HCT116 (cell line): ENCODE measurements at regions not wholly inside any gene's neighbourhood (a gene's known extent, or its start where the extent isn't known, plus 50 kb on each side); places are given as distances from the start of the nearest gene placed in this dataset.

ENCODE experiments used
- ATAC-seq: fragments of 200-7000 bp; cut with Tn5 transposase; 2 replicates; pipeline ENCODE4 v1.9.1; 2020; ENCODE audit warnings: mild to moderate bottlenecking, moderate library complexity
- BruUV-seq: library from RNA; stranded (reverse); fragments of 400-500 nt; replicated peaks from 2 replicates; lab custom pipeline; 2021; lab: Mats Ljungman, UMichigan
- CTCF ChIA-PET: fragments of 300-600 bp; sonication (Branson Sonifier 250); formaldehyde crosslinking; loops from one replicate; lab custom pipeline; 2021; ENCODE audit warnings: antibody characterized with exemption; lab: Charles Lee
- POLR2A ChIA-PET: fragments of 300-600, 350-600 bp; sonication (Branson Sonifier 250); formaldehyde crosslinking; loops from one replicate; lab custom pipeline; 2021; ENCODE audit warnings: antibody characterized with exemption; lab: Charles Lee
- RAD21 ChIA-PET, 2 experiments: fragments of 300-600 bp; sonication (Branson Sonifier 250); formaldehyde crosslinking; loops; one replicate each; lab custom pipeline; 2023; ENCODE audit warnings: low total read pairs in 2 of 2; ENCODE audit not compliant: uncharacterized antibody in 2 of 2, unreplicated experiment in 2 of 2, low non-redundant PET in 1 of 2; lab: Charles Lee
- DNase-seq: peaks from one replicate; pipeline ENCODE4 v3.0.0-alpha.2; 2010; ENCODE audit warnings: low read depth, low spot score
- H2AFZ ChIP-seq: fragments of 200-600 bp; shearing (Covaris generic), sonication (generic); 2 replicates; pipeline ENCODE4 v1.6.1; 2017; ENCODE audit warnings: low read depth, mixed run types, mixed read lengths, antibody characterized with exemption, low read length; ENCODE audit not compliant: poor library complexity, severe bottlenecking
- H3K27ac ChIP-seq: 2 replicates; pipeline ENCODE4 v1.5.1; 2012; ENCODE audit warnings: low read depth, low read length
- H3K27me3 ChIP-seq: fragments of 200-600 bp; sonication (generic); 2 replicates; pipeline ENCODE4 v1.6.1; 2016; ENCODE audit warnings: mixed run types, low read length, mixed read lengths; ENCODE audit not compliant: insufficient read depth
- H3K36me3 ChIP-seq, 2 experiments: fragments of 200-500 bp in 1 of 2; fragments of 200-600 bp in 1 of 2; sonication (Bioruptor generic) in 1 of 2; sonication (generic) in 1 of 2; 2 replicates each; pipeline versions ENCODE4 v1.5.1 to v1.6.1; 2014 to 2016; ENCODE audit warnings: low read length in 2 of 2, inconsistent platforms in 1 of 2, mixed read lengths in 1 of 2, mixed run types in 1 of 2; ENCODE audit not compliant: insufficient read depth in 2 of 2, control insufficient read depth in 1 of 2
- H3K4me1 ChIP-seq, 2 experiments: fragments of 200-600 bp in 1 of 2; sonication (generic) in 1 of 2; 2 replicates each; pipeline versions ENCODE4 v1.5.1 to v1.6.1; 2012 to 2017; ENCODE audit warnings: low read length in 2 of 2, inconsistent platforms in 1 of 2, mild to moderate bottlenecking in 1 of 2, mixed read lengths in 1 of 2, mixed run types in 1 of 2, moderate library complexity in 1 of 2; ENCODE audit not compliant: insufficient read depth in 2 of 2, control insufficient read depth in 1 of 2
- H3K4me2 ChIP-seq: fragments of 200-600 bp; sonication (generic); 2 replicates; pipeline ENCODE4 v1.6.1; 2017; ENCODE audit warnings: mixed run types, low read length, mixed read lengths
- H3K4me3 ChIP-seq, 2 experiments: fragments of 200-600 bp in 1 of 2; sonication (generic) in 1 of 2; replicated peaks in 1 of 2; 2 replicates each; pipeline ENCODE4 v1.5.1; 2011 to 2016; ENCODE audit warnings: low read length in 2 of 2, control low read depth in 1 of 2, low read depth in 1 of 2, mild to moderate bottlenecking in 1 of 2, mixed read lengths in 1 of 2, mixed run types in 1 of 2
- H3K79me2 ChIP-seq: fragments of 200-600 bp; sonication (generic); 2 replicates; pipeline ENCODE4 v1.6.1; 2017; ENCODE audit warnings: mild to moderate bottlenecking, mixed run types, low read length, moderate library complexity, mixed read lengths; ENCODE audit not compliant: insufficient read depth
- H3K9ac ChIP-seq: fragments of 200-600 bp; sonication (generic); 2 replicates; pipeline ENCODE4 v1.6.1; 2016; ENCODE audit warnings: low read length, mixed read lengths
- H3K9me2 ChIP-seq: fragments of 200-600 bp; sonication (generic), shearing (Covaris generic); 2 replicates; pipeline ENCODE4 v1.6.1; 2017; ENCODE audit warnings: mixed run types, mild to moderate bottlenecking, moderate library complexity; ENCODE audit not compliant: insufficient read depth
- H3K9me3 ChIP-seq, 2 experiments: fragments of 200-500 bp in 1 of 2; fragments of 200-600 bp in 1 of 2; sonication (Bioruptor generic) in 1 of 2; sonication (generic) in 1 of 2; 2 replicates each; pipeline ENCODE4 v1.6.1; 2014 to 2017; ENCODE audit warnings: low read length in 2 of 2, mixed read lengths in 2 of 2, inconsistent platforms in 1 of 2, low read depth in 1 of 2, mild to moderate bottlenecking in 1 of 2, mixed run types in 1 of 2, moderate library complexity in 1 of 2; ENCODE audit not compliant: control insufficient read depth in 1 of 2, insufficient read depth in 1 of 2
- H4K20me1 ChIP-seq: fragments of 200-600 bp; sonication (generic), shearing (Covaris generic); 2 replicates; pipeline ENCODE4 v1.6.1; 2017; ENCODE audit warnings: mixed run types, mild to moderate bottlenecking, moderate library complexity; ENCODE audit not compliant: insufficient read depth
- CEBPB ChIP-seq: IDR thresholded peaks from 2 replicates; pipeline ENCODE4 v1.6.1; 2012; ENCODE audit warnings: low read depth
- EGR1 ChIP-seq: IDR thresholded peaks from 2 replicates; pipeline ENCODE4 v1.6.1; 2012; ENCODE audit warnings: low read depth
- ELF1 ChIP-seq: IDR thresholded peaks from 2 replicates; pipeline ENCODE4 v1.6.1; 2012; ENCODE audit warnings: low read depth, borderline replicate concordance
- EZH2 ChIP-seq: fragments of 200-600 bp; sonication (generic); IDR thresholded peaks from 2 replicates; pipeline ENCODE4 v1.6.1; 2017; ENCODE audit warnings: antibody characterized with exemption, mixed run types
- EZH2phosphoT487 ChIP-seq: fragments of 200-600 bp; IDR thresholded peaks from 2 replicates; pipeline ENCODE4 v1.6.1; 2018; ENCODE audit warnings: antibody characterized with exemption, borderline replicate concordance
- FOSL1 ChIP-seq: IDR thresholded peaks from 2 replicates; pipeline ENCODE4 v1.6.1; 2012; ENCODE audit warnings: low read depth
- JUND ChIP-seq: IDR thresholded peaks from 2 replicates; pipeline ENCODE4 v1.6.1; 2012
- POLR2A ChIP-seq: IDR thresholded peaks from 2 replicates; pipeline ENCODE4 v1.7.0; 2011; ENCODE audit warnings: borderline replicate concordance; ENCODE audit not compliant: insufficient read depth, insufficient read length; ENCODE audit errors: extremely low read depth
- POLR2AphosphoS5 ChIP-seq: IDR thresholded peaks from 2 replicates; pipeline ENCODE4 v1.6.1; 2011; ENCODE audit warnings: mild to moderate bottlenecking, low read depth, low read length, moderate library complexity
- SP1 ChIP-seq: IDR thresholded peaks from 2 replicates; pipeline ENCODE4 v1.6.1; 2012; ENCODE audit warnings: low read depth
- TCF7L2 ChIP-seq: IDR thresholded peaks from 2 replicates; pipeline ENCODE4 v1.7.0; 2011; ENCODE audit warnings: borderline replicate concordance, inconsistent platforms; ENCODE audit not compliant: insufficient read depth, insufficient read length; ENCODE audit errors: extremely low read depth
- ZFX ChIP-seq: fragments of 450-650 bp; IDR thresholded peaks from 2 replicates; pipeline ENCODE4 v1.6.1; 2017
- ZNF274 ChIP-seq: fragments of 200-500 bp; sonication (Bioruptor generic); IDR thresholded peaks from 2 replicates; pipeline ENCODE4 v1.6.1; 2014; ENCODE audit warnings: mild to moderate bottlenecking, low read depth, low read length, inconsistent platforms
- intact Hi-C: fragments of 100-400 bp; cut with micrococcal nuclease; formaldehyde crosslinking; loops from 2 replicates; pipeline ENCODE4 v1.10.0; 2022
- TF ChIP-seq, protein P1 (sequence below): IDR thresholded peaks from 2 replicates; pipeline ENCODE4 v1.6.1; 2012
- TF ChIP-seq, protein P2 (sequence below): IDR thresholded peaks from 2 replicates; pipeline ENCODE4 v1.6.1; 2012
- TF ChIP-seq, protein P3 (sequence below): IDR thresholded peaks from 2 replicates; pipeline ENCODE4 v1.6.1; 2012; ENCODE audit warnings: low read depth

DNA sequence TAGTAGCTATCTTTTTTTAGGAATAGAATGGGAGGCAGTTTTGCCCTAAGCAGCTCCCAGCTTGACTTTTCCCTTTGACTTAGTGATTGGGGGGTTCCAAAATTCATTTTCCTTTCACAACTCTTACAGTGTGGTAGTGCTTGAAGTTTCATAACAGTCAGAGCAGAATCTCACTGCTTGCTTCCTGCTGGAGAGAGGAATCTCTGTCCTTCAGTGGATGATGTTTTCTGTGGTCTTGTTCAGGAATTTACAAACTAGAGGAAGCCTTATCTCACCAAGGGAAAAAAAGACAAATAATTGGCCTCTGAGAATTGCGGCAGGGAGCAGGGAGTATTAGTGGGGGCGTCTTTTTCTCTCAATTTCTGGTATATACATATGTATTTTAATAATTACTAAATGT, 326.6 kb upstream of the C2CD4B start:
- H3K27ac ChIP-seq, result no peak overlapping the region
- CTCF ChIA-PET, result no interaction called here
- no peaks in the 10 kb centered on the region for H3K79me2 ChIP-seq
- intact Hi-C loops, result no loop called here
- RAD21 ChIA-PET, result no interaction called here
- H3K9me3 ChIP-seq, result no peaks in the 10 kb centered on the region
- H3K9me2 ChIP-seq, result no peaks in the 10 kb centered on the region
- ATAC-seq, result no peak
- DNase-seq, result no peak
- no peak overlapping the region for H3K4me3 ChIP-seq
- POLR2A ChIA-PET, result no interaction called here
- no peaks in the 10 kb centered on the region for H3K27me3 ChIP-seq
- BruUV-seq, result no TSS peak
- no peaks in the 10 kb centered on the region for H3K4me1 ChIP-seq
- H3K4me2 ChIP-seq, result no peak overlapping the region
- no peak overlapping the region for H2AFZ ChIP-seq
- H3K36me3 ChIP-seq, result no peaks in the 10 kb centered on the region
- no peaks in the 10 kb centered on the region for H4K20me1 ChIP-seq
- H3K9ac ChIP-seq, result no peak overlapping the region
- TF ChIP-seq ZFX (no peak), TCF7L2 (no peak), ELF1 (no peak), POLR2AphosphoS5 (no peak), FOSL1 (no peak), SP1 (no peak), EZH2 (no peak), CEBPB (no peak), POLR2A (no peak), EGR1 (no peak), JUND (no peak), ZNF274 (no peak), EZH2phosphoT487 (no peak)
- TF ChIP-seq, protein P1, sequence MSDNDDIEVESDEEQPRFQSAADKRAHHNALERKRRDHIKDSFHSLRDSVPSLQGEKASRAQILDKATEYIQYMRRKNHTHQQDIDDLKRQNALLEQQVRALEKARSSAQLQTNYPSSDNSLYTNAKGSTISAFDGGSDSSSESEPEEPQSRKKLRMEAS, result no peak
- TF ChIP-seq, protein P2, sequence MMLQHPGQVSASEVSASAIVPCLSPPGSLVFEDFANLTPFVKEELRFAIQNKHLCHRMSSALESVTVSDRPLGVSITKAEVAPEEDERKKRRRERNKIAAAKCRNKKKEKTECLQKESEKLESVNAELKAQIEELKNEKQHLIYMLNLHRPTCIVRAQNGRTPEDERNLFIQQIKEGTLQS, result no peak
- TF ChIP-seq, protein P3, sequence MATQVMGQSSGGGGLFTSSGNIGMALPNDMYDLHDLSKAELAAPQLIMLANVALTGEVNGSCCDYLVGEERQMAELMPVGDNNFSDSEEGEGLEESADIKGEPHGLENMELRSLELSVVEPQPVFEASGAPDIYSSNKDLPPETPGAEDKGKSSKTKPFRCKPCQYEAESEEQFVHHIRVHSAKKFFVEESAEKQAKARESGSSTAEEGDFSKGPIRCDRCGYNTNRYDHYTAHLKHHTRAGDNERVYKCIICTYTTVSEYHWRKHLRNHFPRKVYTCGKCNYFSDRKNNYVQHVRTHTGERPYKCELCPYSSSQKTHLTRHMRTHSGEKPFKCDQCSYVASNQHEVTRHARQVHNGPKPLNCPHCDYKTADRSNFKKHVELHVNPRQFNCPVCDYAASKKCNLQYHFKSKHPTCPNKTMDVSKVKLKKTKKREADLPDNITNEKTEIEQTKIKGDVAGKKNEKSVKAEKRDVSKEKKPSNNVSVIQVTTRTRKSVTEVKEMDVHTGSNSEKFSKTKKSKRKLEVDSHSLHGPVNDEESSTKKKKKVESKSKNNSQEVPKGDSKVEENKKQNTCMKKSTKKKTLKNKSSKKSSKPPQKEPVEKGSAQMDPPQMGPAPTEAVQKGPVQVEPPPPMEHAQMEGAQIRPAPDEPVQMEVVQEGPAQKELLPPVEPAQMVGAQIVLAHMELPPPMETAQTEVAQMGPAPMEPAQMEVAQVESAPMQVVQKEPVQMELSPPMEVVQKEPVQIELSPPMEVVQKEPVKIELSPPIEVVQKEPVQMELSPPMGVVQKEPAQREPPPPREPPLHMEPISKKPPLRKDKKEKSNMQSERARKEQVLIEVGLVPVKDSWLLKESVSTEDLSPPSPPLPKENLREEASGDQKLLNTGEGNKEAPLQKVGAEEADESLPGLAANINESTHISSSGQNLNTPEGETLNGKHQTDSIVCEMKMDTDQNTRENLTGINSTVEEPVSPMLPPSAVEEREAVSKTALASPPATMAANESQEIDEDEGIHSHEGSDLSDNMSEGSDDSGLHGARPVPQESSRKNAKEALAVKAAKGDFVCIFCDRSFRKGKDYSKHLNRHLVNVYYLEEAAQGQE, result no peak
